ENCODE measurements at regions not wholly inside any gene's neighbourhood (a gene's known extent, or its start where the extent isn't known, plus 50 kb on each side); places are given as distances from the start of the nearest gene placed in this dataset.

GRCh38 chr4:106471151-106471550, 102.6 kb upstream of the GIMD1 start:
- in situ Hi-C loops (cut with MboI; ENCODE audit: low sequenced_read_pairs): no loop called here

GRCh38 chr4:106463622-106464021, 95.0 kb upstream of the GIMD1 start:
- in situ Hi-C loops (cut with MboI; ENCODE audit: low sequenced_read_pairs): no loop called here

GRCh38 chr4:106454581-106454980, 86.0 kb upstream of the GIMD1 start:
- in situ Hi-C loops (cut with MboI; ENCODE audit: low sequenced_read_pairs): no loop called here

GRCh38 chr4:106454021-106454420, 85.4 kb upstream of the GIMD1 start:
- in situ Hi-C loops (cut with MboI; ENCODE audit: low sequenced_read_pairs): no loop called here

- in situ Hi-C loops (cut with MboI; ENCODE audit: low sequenced_read_pairs): no loop called here
These were observed 82.5 kb upstream of the GIMD1 start for GRCh38 chr4:106451091-106451490.

- in situ Hi-C loops (cut with MboI; ENCODE audit: low sequenced_read_pairs): no loop called here
These were observed 81.7 kb upstream of the GIMD1 start for GRCh38 chr4:106450249-106450648.

GRCh38 chr4:106444557-106444956, 76.0 kb upstream of the GIMD1 start:
- in situ Hi-C loops (cut with MboI; ENCODE audit: low sequenced_read_pairs): no loop called here

GRCh38 chr4:106430797-106431196, 62.2 kb upstream of the GIMD1 start:
- in situ Hi-C loops (cut with MboI; ENCODE audit: low sequenced_read_pairs): no loop called here

- in situ Hi-C loops (cut with MboI; ENCODE audit: low sequenced_read_pairs): no loop called here
These were observed 61.3 kb upstream of the GIMD1 start for GRCh38 chr4:106429885-106430284.

- in situ Hi-C loops (cut with MboI; ENCODE audit: low sequenced_read_pairs): no loop called here
These were observed 57.5 kb upstream of the GIMD1 start for GRCh38 chr4:106426069-106426468.

- in situ Hi-C loops (cut with MboI; ENCODE audit: low sequenced_read_pairs): no loop called here
These were observed 57.0 kb upstream of the GIMD1 start for GRCh38 chr4:106425576-106425975.

- in situ Hi-C loops (cut with MboI; ENCODE audit: low sequenced_read_pairs): no loop called here
These were observed 55.8 kb upstream of the GIMD1 start for GRCh38 chr4:106424426-106424825.

GRCh38 chr4:106423791-106424190, 55.2 kb upstream of the GIMD1 start:
- in situ Hi-C loops (cut with MboI; ENCODE audit: low sequenced_read_pairs): no loop called here

- in situ Hi-C loops (cut with MboI; ENCODE audit: low sequenced_read_pairs): no loop called here
These were observed 54.2 kb upstream of the GIMD1 start for GRCh38 chr4:106422766-106423165.

GRCh38 chr4:106421441-106422296, 53.1 kb upstream of the GIMD1 start:
- in situ Hi-C loops (cut with MboI; ENCODE audit: low sequenced_read_pairs): no loop called here

- in situ Hi-C loops (cut with MboI; ENCODE audit: low sequenced_read_pairs): no loop called here
These were observed 49.9 kb upstream of the GIMD1 start for GRCh38 chr4:106418444-106418843.
